HCT116 (cell line): ENCODE measurements at regions not wholly inside any gene's neighbourhood (a gene's known extent, or its start where the extent isn't known, plus 50 kb on each side); places are given as distances from the start of the nearest gene placed in this dataset.
A peak's percentile ranks its signal among the peaks of the same experiment; 100 is the strongest.
"Not testable (repeated sequence)": the region's sequence is repeated elsewhere in the genome, so short reads cannot be mapped to it uniquely, and the experiment has no call there.

Experiments
- ATAC-seq: fragments of 200-7000 bp; cut with Tn5 transposase; 2 replicates; pipeline ENCODE4 v1.9.1; 2020; ENCODE audit warnings: mild to moderate bottlenecking, moderate library complexity
- BruUV-seq: library from RNA; stranded (reverse); fragments of 400-500 nt; replicated peaks from 2 replicates; lab custom pipeline; 2021; lab: Mats Ljungman, UMichigan
- CTCF ChIA-PET: fragments of 300-600 bp; sonication (Branson Sonifier 250); formaldehyde crosslinking; loops from one replicate; lab custom pipeline; 2021; ENCODE audit warnings: antibody characterized with exemption; lab: Charles Lee
- POLR2A ChIA-PET: fragments of 300-600, 350-600 bp; sonication (Branson Sonifier 250); formaldehyde crosslinking; loops from one replicate; lab custom pipeline; 2021; ENCODE audit warnings: antibody characterized with exemption; lab: Charles Lee
- RAD21 ChIA-PET, 2 experiments: fragments of 300-600 bp; sonication (Branson Sonifier 250); formaldehyde crosslinking; loops; one replicate each; lab custom pipeline; 2023; ENCODE audit warnings: low total read pairs in 2 of 2; ENCODE audit not compliant: uncharacterized antibody in 2 of 2, unreplicated experiment in 2 of 2, low non-redundant PET in 1 of 2; lab: Charles Lee
- DNase-seq: peaks from one replicate; pipeline ENCODE4 v3.0.0-alpha.2; 2010; ENCODE audit warnings: low read depth, low spot score
- H2AFZ ChIP-seq: fragments of 200-600 bp; shearing (Covaris generic), sonication (generic); 2 replicates; pipeline ENCODE4 v1.6.1; 2017; ENCODE audit warnings: low read depth, mixed run types, mixed read lengths, antibody characterized with exemption, low read length; ENCODE audit not compliant: poor library complexity, severe bottlenecking
- H3K27ac ChIP-seq: 2 replicates; pipeline ENCODE4 v1.5.1; 2012; ENCODE audit warnings: low read depth, low read length
- H3K27me3 ChIP-seq: fragments of 200-600 bp; sonication (generic); 2 replicates; pipeline ENCODE4 v1.6.1; 2016; ENCODE audit warnings: mixed run types, low read length, mixed read lengths; ENCODE audit not compliant: insufficient read depth
- H3K36me3 ChIP-seq, 2 experiments: fragments of 200-500 bp in 1 of 2; fragments of 200-600 bp in 1 of 2; sonication (Bioruptor generic) in 1 of 2; sonication (generic) in 1 of 2; 2 replicates each; pipeline versions ENCODE4 v1.5.1 to v1.6.1; 2014 to 2016; ENCODE audit warnings: low read length in 2 of 2, inconsistent platforms in 1 of 2, mixed read lengths in 1 of 2, mixed run types in 1 of 2; ENCODE audit not compliant: insufficient read depth in 2 of 2, control insufficient read depth in 1 of 2
- H3K4me1 ChIP-seq, 2 experiments: fragments of 200-600 bp in 1 of 2; sonication (generic) in 1 of 2; 2 replicates each; pipeline versions ENCODE4 v1.5.1 to v1.6.1; 2012 to 2017; ENCODE audit warnings: low read length in 2 of 2, inconsistent platforms in 1 of 2, mild to moderate bottlenecking in 1 of 2, mixed read lengths in 1 of 2, mixed run types in 1 of 2, moderate library complexity in 1 of 2; ENCODE audit not compliant: insufficient read depth in 2 of 2, control insufficient read depth in 1 of 2
- H3K4me2 ChIP-seq: fragments of 200-600 bp; sonication (generic); 2 replicates; pipeline ENCODE4 v1.6.1; 2017; ENCODE audit warnings: mixed run types, low read length, mixed read lengths
- H3K4me3 ChIP-seq, 2 experiments: fragments of 200-600 bp in 1 of 2; sonication (generic) in 1 of 2; replicated peaks in 1 of 2; 2 replicates each; pipeline ENCODE4 v1.5.1; 2011 to 2016; ENCODE audit warnings: low read length in 2 of 2, control low read depth in 1 of 2, low read depth in 1 of 2, mild to moderate bottlenecking in 1 of 2, mixed read lengths in 1 of 2, mixed run types in 1 of 2
- H3K79me2 ChIP-seq: fragments of 200-600 bp; sonication (generic); 2 replicates; pipeline ENCODE4 v1.6.1; 2017; ENCODE audit warnings: mild to moderate bottlenecking, mixed run types, low read length, moderate library complexity, mixed read lengths; ENCODE audit not compliant: insufficient read depth
- H3K9ac ChIP-seq: fragments of 200-600 bp; sonication (generic); 2 replicates; pipeline ENCODE4 v1.6.1; 2016; ENCODE audit warnings: low read length, mixed read lengths
- H3K9me2 ChIP-seq: fragments of 200-600 bp; sonication (generic), shearing (Covaris generic); 2 replicates; pipeline ENCODE4 v1.6.1; 2017; ENCODE audit warnings: mixed run types, mild to moderate bottlenecking, moderate library complexity; ENCODE audit not compliant: insufficient read depth
- H3K9me3 ChIP-seq, 2 experiments: fragments of 200-500 bp in 1 of 2; fragments of 200-600 bp in 1 of 2; sonication (Bioruptor generic) in 1 of 2; sonication (generic) in 1 of 2; 2 replicates each; pipeline ENCODE4 v1.6.1; 2014 to 2017; ENCODE audit warnings: low read length in 2 of 2, mixed read lengths in 2 of 2, inconsistent platforms in 1 of 2, low read depth in 1 of 2, mild to moderate bottlenecking in 1 of 2, mixed run types in 1 of 2, moderate library complexity in 1 of 2; ENCODE audit not compliant: control insufficient read depth in 1 of 2, insufficient read depth in 1 of 2
- H4K20me1 ChIP-seq: fragments of 200-600 bp; sonication (generic), shearing (Covaris generic); 2 replicates; pipeline ENCODE4 v1.6.1; 2017; ENCODE audit warnings: mixed run types, mild to moderate bottlenecking, moderate library complexity; ENCODE audit not compliant: insufficient read depth
- EGR1 ChIP-seq: IDR thresholded peaks from 2 replicates; pipeline ENCODE4 v1.6.1; 2012; ENCODE audit warnings: low read depth
- FOSL1 ChIP-seq: IDR thresholded peaks from 2 replicates; pipeline ENCODE4 v1.6.1; 2012; ENCODE audit warnings: low read depth
- TCF7L2 ChIP-seq: IDR thresholded peaks from 2 replicates; pipeline ENCODE4 v1.7.0; 2011; ENCODE audit warnings: borderline replicate concordance, inconsistent platforms; ENCODE audit not compliant: insufficient read depth, insufficient read length; ENCODE audit errors: extremely low read depth
- ZNF274 ChIP-seq: fragments of 200-500 bp; sonication (Bioruptor generic); IDR thresholded peaks from 2 replicates; pipeline ENCODE4 v1.6.1; 2014; ENCODE audit warnings: mild to moderate bottlenecking, low read depth, low read length, inconsistent platforms
- intact Hi-C: fragments of 100-400 bp; cut with micrococcal nuclease; formaldehyde crosslinking; loops from 2 replicates; pipeline ENCODE4 v1.10.0; 2022

GRCh38 chrX:1750267-1750666 lies 135.4 kb downstream of the ASMT start (continued):
- no peak for TF ChIP-seq ZNF274

DNA sequence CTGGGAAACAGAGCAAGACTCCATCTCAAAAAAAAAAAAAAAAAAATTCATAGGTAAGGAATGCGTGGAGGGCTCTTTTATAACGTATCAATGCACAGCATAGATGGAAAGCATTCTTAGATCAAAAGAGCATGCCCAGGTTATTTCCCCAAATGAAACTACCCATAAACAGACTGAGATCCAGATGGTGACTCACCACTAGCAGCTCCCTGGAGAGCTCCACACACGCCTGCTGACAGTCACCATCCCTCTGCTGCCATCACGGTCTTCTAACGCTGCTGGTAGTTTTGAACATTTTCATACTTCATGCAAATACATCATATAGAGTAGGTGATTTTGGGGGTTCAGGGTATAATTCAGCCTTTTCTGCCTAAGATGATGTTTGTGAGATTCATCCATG lies 136.9 kb downstream of the ASMT start:
- H3K4me3 ChIP-seq: no peak overlapping the region
- intact Hi-C loops: no loop called here
- H3K9me3 ChIP-seq: peaks cover 0 to 6% of the 10 kb centered on the region in 2 experiments; a peak in 1 of 4 replicates
- CTCF ChIA-PET: no interaction called here
- H3K27me3 ChIP-seq: no peaks in the 10 kb centered on the region
- ATAC-seq (0 out of 2 replicates have a peak, but pooled peaks have one; percentile 46), DNase-seq (no peak)
- BruUV-seq: no TSS peak
- H3K4me2 ChIP-seq: 0 out of 2 replicates have a peak overlapping the region, but pooled peaks have one; percentile 17
- peaks cover 23 to 30% of the 10 kb centered on the region in 2 experiments for H3K4me1 ChIP-seq
- H3K27ac ChIP-seq: no peak overlapping the region
- H3K36me3 ChIP-seq: no peaks in the 10 kb centered on the region
- no peak overlapping the region for H2AFZ ChIP-seq
- peak; percentile 23 for TF ChIP-seq TCF7L2
- TF ChIP-seq FOSL1: peak; percentile 10; the same call in 1 of the 2 replicates
- no peak for TF ChIP-seq EGR1
- TF ChIP-seq, all 23 proteins: peak for 2
- ChIA-PET RAD21 (no interaction called here), POLR2A (no interaction called here)
- H3K79me2 ChIP-seq: no peaks in the 10 kb centered on the region
- no peaks in the 10 kb centered on the region for H4K20me1 ChIP-seq
- H3K9me2 ChIP-seq: no peaks in the 10 kb centered on the region
- no peak overlapping the region for H3K9ac ChIP-seq

DNA sequence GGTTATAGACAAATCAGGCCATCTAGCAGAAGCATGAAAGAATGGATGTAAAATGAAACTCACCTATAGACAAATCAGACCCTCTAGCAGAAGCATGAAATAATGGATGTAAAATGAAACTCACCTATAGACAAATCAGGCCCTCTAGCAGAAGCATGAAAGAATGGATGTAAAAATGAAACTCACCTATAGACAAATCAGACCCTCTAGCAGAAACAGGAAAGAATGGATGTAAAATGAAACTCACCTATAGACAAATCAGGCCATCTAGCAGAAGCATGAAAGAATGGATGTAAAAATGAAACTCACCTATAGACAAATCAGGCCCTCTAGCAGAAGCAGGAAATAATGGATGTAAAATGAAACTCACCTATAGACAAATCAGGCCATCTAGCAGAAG lies 137.9 kb downstream of the ASMT start:
- H3K4me2 ChIP-seq, H3K36me3 ChIP-seq, ATAC-seq, H3K79me2 ChIP-seq, H2AFZ ChIP-seq, BruUV-seq, CTCF ChIA-PET, DNase-seq, H3K9me3 ChIP-seq, H3K9me2 ChIP-seq, H3K4me3 ChIP-seq, H3K9ac ChIP-seq, H3K27me3 ChIP-seq, H4K20me1 ChIP-seq, intact Hi-C loops, POLR2A ChIA-PET, H3K27ac ChIP-seq, RAD21 ChIA-PET: not testable (repeated sequence)
- H3K4me1 ChIP-seq: peaks cover 23 to 30% of the 10 kb centered on the region in 2 experiments
